H7 (cell line): ENCODE measurements at regions not wholly inside any gene's neighbourhood (a gene's known extent, or its start where the extent isn't known, plus 50 kb on each side); places are given as distances from the start of the nearest gene placed in this dataset.

Experiments used
- DNase-seq: peaks from one replicate; pipeline ENCODE4 v3.0.0; 2012
- H3K27me3 ChIP-seq: 2 replicates; pipeline ENCODE4 v1.6.0; 2011; ENCODE audit warnings: mild to moderate bottlenecking, low read length; ENCODE audit not compliant: control insufficient read depth, insufficient read depth
- H3K36me3 ChIP-seq: replicated peaks from 2 replicates; pipeline ENCODE4 v1.5.1; 2011; ENCODE audit warnings: low read length; ENCODE audit not compliant: control insufficient read depth, insufficient read depth
- H3K4me3 ChIP-seq: 2 replicates; pipeline ENCODE4 v1.5.1; 2011; ENCODE audit warnings: low read depth, mild to moderate bottlenecking, control low read depth, low read length, moderate library complexity; ENCODE audit not compliant: insufficient read depth

DNA sequence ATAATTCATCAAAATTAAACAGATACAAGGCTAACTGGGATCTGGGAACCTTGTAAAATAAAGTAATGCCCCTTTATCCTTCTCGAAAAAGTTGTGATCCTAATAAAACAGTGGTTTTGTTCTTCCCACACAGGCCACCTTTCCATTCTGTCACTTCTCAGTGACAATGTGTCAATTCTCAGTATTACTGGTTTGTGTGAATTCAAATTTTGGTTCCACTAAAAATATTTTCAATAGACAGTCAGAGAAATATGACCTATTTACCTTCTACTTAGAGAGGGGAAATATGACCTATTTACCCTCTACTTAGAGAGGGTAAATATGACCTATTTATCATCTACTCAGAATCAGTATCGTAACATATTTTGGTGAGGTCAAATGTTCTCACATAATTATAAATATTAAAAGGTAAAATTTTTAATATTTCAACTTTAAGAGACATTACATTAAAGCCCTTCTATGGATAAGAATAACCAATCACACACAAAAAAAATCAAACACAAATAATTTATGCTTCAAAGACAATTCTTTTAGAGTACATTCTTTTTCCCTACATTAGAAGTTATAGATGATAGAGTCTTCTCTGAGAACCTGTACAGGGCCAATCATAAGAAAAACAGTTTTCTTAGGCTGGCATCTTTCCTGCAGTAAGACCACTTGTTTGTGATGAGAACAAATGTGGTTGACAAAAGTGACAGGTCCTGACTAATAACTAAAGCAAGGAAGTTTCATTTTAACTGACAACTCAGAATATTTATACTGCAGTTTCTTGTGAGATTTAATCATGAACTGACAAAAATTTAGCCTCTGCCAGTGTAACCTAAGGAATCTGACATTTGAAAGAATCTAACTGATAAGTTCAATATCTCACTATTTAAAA lies 323.3 kb downstream of the DIPK2A start:
- Histone ChIP-seq H3K4me3 (no peak overlapping the region), H3K36me3 (no peaks in the 10 kb centered on the region), H3K27me3 (no peaks in the 10 kb centered on the region)
- no peak for DNase-seq

DNA sequence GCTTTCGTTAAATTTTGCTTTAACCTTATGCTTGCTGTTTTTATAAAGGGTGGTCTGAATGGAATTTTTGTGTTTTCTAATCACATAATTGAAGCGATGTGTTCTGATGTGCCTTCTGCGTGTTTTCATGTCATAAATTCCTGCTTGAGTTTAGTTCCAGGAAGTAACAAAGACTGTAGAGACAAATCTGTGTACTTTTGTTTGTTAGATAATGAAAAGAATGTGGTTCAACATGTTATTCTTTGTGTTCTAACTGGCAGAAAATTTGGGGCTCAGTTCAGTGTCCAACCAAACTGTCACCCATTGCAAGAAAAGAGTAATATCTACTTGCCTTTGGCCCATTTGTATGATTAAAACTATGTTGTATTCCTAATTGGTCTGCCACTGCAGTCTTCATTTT lies 324.0 kb downstream of the DIPK2A start:
- Histone ChIP-seq H3K36me3 (no peaks in the 10 kb centered on the region), H3K27me3 (no peaks in the 10 kb centered on the region), H3K4me3 (no peak overlapping the region)
- DNase-seq, result no peak

DNA sequence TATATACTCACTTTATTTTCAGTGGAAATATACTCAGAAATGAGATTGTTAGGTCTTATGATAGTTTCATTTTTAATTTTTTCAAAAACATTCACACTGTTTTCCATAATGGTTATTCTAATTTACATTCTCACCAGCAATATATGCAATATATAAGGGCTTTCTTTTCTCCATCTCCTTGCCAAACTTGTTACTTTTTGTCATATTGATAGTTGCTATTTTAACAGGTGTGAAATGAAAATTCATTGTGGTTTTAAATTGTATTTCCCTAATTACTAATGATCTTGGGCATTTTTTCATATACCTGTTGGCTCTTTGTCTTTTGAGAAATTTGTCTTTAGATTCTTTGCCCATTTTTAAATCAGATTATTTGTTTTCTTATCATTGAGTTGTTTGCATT lies 325.2 kb downstream of the DIPK2A start:
- Histone ChIP-seq H3K27me3 (no peaks in the 10 kb centered on the region), H3K4me3 (no peak overlapping the region), H3K36me3 (no peaks in the 10 kb centered on the region)
- DNase-seq, result no peak

DNA sequence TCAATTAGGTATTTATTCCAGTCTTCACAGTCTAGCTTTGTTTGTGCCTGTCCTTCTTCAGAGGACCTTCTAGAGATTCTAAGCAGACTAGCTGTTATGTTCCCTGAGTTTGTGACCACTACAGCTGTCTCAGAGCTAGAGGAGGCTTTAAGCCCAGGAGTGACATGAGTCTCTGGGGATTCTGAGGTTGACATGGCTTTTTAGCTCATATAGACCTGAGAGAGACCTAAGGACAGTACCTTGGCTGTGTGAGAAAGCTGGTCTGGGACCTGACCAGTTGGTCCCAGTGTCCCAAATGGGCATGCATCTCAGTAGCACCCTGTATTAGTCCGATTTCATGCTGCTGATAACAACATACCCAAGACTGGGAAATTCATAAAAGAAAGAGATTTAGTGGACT lies 330.2 kb downstream of the DIPK2A start:
- no peaks in the 10 kb centered on the region for H3K27me3 ChIP-seq
- H3K36me3 ChIP-seq, result no peaks in the 10 kb centered on the region
- no peak for DNase-seq
- no peak overlapping the region for H3K4me3 ChIP-seq

DNA sequence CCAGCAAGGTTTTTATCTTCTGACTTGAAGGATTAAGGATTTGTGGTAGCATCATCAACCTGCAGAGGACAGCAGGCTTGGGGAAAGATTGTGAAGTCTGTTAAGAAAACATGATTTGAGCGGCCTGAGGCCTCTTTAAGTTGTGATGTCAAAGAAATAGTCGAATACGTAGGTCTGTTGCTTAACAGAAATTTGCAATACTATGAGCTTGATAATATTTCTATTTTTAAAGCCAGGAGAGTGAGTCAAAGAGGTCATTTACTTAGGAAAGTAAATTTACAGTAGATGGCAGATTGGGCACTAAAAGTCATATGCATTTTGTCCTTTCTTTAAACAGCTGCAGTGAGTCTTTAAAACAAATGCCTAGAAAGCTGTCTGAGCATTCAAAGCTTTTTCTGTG lies 336.3 kb downstream of the DIPK2A start:
- Histone ChIP-seq H3K4me3 (no peak overlapping the region), H3K27me3 (no peaks in the 10 kb centered on the region), H3K36me3 (no peaks in the 10 kb centered on the region)
- DNase-seq, result no peak

DNA sequence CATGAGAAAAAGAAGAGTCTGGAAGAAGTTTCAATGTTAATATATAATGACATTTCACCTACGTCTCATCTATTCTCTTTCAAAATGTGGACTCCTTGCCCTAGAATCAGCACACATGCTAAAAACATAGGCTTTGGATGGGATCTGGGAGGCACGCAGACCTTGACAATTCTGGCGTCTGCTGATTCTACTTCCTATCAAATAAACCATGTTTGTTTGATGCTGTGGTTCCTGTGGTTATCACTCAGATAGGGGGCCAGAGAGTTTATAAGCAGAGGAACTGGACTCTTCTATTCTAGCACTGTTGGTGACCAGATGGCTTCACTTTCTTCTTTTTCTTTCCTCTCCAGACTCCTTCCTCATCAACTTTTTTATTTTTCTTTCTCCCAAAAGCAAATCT lies 336.8 kb downstream of the DIPK2A start:
- Histone ChIP-seq H3K27me3 (no peaks in the 10 kb centered on the region), H3K36me3 (no peaks in the 10 kb centered on the region), H3K4me3 (no peak overlapping the region)
- DNase-seq, result no peak

DNA sequence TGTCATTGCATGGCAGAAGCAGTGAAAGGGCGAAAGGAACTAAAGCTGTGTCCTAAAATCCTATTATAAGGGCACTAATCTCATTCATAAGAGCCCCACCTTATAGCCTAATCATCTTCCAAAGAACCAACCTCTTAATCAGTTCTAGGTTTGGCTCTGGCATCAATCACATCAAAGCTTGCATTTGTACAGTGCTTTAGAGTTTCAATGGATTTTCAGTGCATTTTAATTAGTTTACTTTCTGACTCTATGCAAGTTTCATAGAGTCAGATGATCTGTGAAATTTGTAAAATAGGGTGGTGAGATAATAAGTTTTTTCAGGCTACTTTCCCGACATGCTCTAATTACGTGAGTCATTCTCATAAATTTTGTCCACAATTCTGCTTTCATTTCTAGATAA lies 341.1 kb downstream of the DIPK2A start:
- no peaks in the 10 kb centered on the region for H3K36me3 ChIP-seq
- no peak for DNase-seq
- no peak overlapping the region for H3K4me3 ChIP-seq
- H3K27me3 ChIP-seq, result no peaks in the 10 kb centered on the region

DNA sequence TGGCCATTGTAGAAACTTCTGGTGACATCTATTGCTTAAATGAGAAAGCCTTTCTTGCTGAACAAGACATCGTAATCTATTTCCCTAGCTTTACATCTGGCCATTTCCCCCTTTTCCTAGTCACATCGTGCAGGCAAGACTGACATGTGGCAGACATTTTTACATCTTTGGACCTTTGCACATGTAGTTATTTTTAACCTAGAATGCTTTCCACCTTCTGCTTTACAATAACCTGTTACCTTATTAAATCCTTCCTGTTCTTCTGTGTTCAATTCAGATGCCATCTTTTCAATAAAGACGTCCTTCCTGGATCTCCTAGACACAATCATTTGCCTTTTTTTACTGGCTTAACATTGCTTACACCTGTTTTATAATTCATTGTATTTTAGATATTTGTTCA lies 343.3 kb downstream of the DIPK2A start:
- H3K36me3 ChIP-seq, result no peaks in the 10 kb centered on the region
- H3K27me3 ChIP-seq, result no peaks in the 10 kb centered on the region
- DNase-seq, result no peak
- H3K4me3 ChIP-seq, result no peak overlapping the region

DNA sequence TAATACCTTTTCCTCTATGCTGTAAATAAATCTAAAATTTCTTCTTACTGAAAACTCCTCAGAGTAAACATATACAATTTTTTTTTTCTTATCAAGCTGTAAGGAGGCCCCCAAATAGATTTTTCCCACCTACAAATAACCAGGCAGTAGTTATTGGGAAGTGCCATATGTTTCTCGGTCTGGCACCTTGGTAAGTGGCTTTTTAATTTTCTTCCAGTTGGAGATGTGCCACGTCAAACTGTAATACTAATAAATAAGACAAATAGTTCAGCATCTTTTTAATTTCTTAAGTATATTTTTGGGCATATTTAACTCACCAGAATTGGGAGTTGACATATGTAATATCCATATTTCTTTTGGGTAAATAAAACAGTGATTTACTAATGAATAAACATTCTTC lies 346.3 kb downstream of the DIPK2A start:
- no peaks in the 10 kb centered on the region for H3K27me3 ChIP-seq
- H3K36me3 ChIP-seq, result no peaks in the 10 kb centered on the region
- DNase-seq, result no peak
- H3K4me3 ChIP-seq, result no peak overlapping the region

DNA sequence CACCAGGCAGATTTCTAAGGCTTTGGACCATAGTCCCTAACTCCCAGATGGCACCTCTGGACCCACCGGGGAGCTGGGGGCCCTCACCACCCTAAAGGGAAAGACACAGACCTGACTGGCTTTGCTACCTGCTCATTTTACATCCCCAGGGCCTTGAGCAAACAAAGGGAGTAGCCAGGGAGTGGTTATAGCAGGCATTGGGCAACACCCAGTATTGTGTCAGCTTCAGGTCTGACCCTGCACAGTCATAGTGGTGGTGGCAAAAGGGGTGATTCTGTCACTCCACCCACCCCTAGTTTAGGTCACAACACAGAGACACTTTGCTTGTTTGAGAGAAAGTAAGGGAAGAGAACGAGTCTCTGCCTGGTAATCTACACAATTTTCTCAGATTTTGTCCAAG lies 352.5 kb downstream of the DIPK2A start:
- no peak for DNase-seq
- Histone ChIP-seq H3K4me3 (no peak overlapping the region), H3K27me3 (no peaks in the 10 kb centered on the region), H3K36me3 (no peaks in the 10 kb centered on the region)

DNA sequence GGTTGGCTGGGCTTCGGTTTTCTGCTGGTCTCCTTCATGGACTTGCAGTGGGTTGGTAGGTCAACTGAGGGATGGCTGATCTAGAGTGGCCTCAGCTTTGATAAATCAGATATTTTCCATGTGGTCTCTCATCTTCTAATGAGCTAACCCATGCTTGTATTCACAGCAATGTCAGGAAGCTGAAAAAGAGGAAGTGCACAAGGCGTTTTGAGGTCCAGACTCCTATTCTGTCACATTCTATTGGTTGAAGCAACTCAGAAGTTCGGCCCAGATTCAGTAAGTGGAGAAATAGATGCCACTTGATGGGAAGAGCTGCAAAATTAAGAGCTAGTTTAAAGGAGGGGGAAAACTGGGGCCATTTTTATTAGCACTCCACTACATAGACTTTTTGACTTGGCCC lies 361.2 kb downstream of the DIPK2A start:
- H3K4me3 ChIP-seq, result no peak overlapping the region
- H3K36me3 ChIP-seq, result no peaks in the 10 kb centered on the region
- H3K27me3 ChIP-seq, result no peaks in the 10 kb centered on the region
- no peak for DNase-seq

DNA sequence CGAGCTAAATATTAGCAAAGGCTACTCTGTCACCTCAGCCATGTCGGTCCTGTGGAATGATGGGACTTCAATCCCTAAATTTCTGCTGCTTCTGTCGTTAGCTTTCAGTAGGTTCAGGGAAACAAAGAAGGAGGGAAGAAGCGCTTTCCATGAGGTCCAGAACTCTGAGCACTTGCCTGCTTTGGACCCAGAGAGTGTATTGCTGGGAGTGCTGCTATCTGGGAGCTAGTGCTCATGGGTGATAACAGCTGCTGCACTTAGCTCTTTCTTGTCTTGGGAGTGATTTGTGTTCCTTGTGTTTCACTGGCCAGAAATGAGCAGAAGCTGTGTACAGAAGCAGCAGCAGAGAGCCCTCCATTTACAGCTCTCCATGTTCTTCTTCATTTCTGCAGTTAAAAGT lies 369.8 kb downstream of the DIPK2A start:
- H3K36me3 ChIP-seq, result no peaks in the 10 kb centered on the region
- no peaks in the 10 kb centered on the region for H3K27me3 ChIP-seq
- no peak overlapping the region for H3K4me3 ChIP-seq
- DNase-seq, result no peak

DNA sequence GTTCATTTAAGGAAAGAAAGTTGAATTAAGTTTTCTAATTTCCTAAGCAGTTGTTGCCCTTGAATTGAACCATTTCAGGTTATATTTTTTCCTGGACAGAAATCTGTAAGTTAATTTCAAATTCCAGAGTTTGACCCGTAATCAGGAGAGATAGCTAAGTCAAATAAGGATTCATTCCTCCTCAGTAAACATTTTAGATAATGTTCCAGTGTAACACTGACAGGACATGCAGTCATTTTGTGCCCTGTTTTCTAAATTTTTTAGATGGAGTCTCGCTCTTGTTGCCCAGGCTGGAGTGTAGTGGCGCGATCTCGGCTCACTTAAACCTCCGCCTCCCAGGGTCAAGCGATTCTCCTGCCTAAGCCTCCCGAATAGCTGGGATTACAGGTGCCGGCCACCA lies 371.7 kb downstream of the DIPK2A start:
- Histone ChIP-seq H3K36me3 (no peaks in the 10 kb centered on the region), H3K4me3 (no peak overlapping the region), H3K27me3 (no peaks in the 10 kb centered on the region)
- no peak for DNase-seq

DNA sequence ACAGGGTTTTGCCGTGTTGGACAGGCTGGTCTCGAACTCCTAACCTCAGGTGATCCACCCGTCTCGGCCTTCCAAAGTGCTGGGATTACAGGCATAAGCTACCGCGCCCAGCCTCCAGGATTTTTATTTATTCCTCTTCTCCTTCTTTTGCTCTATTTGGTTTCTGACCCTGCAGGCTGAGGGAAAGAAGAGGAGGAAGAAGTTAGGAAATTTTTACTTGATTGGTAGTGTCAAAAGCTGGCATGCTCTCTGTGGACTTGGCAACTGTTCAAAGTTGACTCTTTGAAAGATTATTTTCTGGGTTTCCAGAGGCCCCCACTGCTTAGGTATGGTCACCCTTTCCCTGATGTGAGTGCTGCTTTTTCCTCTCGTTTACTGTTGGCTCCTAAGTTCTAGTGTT lies 372.2 kb downstream of the DIPK2A start:
- DNase-seq, result no peak
- Histone ChIP-seq H3K36me3 (no peaks in the 10 kb centered on the region), H3K4me3 (no peak overlapping the region), H3K27me3 (no peaks in the 10 kb centered on the region)

DNA sequence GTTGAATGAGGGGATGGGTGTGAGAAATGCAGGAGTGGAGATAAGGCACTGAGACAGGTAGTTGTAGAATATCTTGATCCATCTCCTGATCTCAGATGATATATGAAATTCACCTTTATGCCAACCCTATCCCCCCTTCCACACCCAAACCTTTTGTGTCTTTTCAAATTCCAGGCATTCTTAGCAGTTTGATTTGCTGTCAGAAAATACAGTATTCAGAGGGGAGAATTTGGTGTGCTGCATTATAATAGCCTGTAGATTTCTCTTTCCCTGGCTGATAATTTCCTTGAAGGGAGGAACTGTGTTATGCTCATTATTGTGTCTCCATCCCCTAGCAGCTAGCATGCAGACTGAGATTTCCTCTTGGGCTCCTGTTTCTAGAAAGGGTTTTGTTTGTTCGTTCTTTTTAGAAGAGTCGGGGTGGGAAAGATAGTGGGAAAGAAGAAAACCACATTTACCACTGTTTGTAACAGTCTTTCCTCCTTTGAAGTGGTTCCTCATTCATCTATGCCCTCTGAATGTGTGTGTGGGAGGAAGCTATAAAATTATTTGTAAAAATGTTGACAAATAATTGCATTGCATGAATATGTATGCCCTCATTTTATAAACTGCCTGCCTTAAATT lies 373.4 kb downstream of the DIPK2A start:
- no peak for DNase-seq
- Histone ChIP-seq H3K36me3 (no peaks in the 10 kb centered on the region), H3K27me3 (no peaks in the 10 kb centered on the region), H3K4me3 (no peak overlapping the region)
